Right atrium auricular region (tissue), 2 donors: ENCODE measurements at regions not wholly inside any gene's neighbourhood (a gene's known extent, or its start where the extent isn't known, plus 50 kb on each side); places are given as distances from the start of the nearest gene placed in this dataset.

Experiments
- DNase-seq: peaks from one replicate; pipeline ENCODE4 v3.0.0-alpha.2; 2019; ENCODE audit warnings: low spot score
- H3K27ac ChIP-seq, 2 donors: fragments of 200-600 bp; sonication (generic); 1 replicate in 1 of 2; 2 replicates in 1 of 2; pipeline ENCODE4 v1.5.1; 2016 to 2019
- H3K27me3 ChIP-seq, 2 donors: fragments of 200-600 bp; sonication (generic); one replicate each; pipeline versions ENCODE4 v1.5.1 to v1.6.0; 2017 to 2019
- H3K36me3 ChIP-seq: fragments of 200-600 bp; sonication (generic); one replicate; pipeline ENCODE4 v1.5.1; 2016
- H3K4me1 ChIP-seq, 2 donors: fragments of 200-600 bp; sonication (generic); one replicate each; pipeline versions ENCODE4 v1.5.1 to v1.6.0; 2017 to 2019
- H3K4me3 ChIP-seq, 2 donors: fragments of 200-600 bp; sonication (generic); 1 replicate in 1 of 2; 2 replicates in 1 of 2; pipeline ENCODE4 v1.5.1; 2017 to 2019; ENCODE audit warnings: mild to moderate bottlenecking in 1 of 2, moderate library complexity in 1 of 2
- H3K9me3 ChIP-seq, 2 donors: fragments of 200-600 bp; sonication (generic); one replicate each; pipeline ENCODE4 v1.5.1; 2019
- CTCF ChIP-seq, 2 donors: fragments of 200-600 bp; sonication (generic); IDR thresholded peaks; one replicate each; pipeline ENCODE4 v1.5.1; 2019; ENCODE audit warnings: antibody characterized with exemption in 2 of 2

- H3K27me3 ChIP-seq, result no peaks in the 10 kb centered on the region
- peaks cover 0 to 49% of the 10 kb centered on the region in 2 donors for H3K4me1 ChIP-seq
- no peaks in the 10 kb centered on the region for H3K36me3 ChIP-seq
- no peaks in the 10 kb centered on the region for H3K9me3 ChIP-seq
- H3K27ac ChIP-seq, result peak overlapping the region; percentile 80 to 86
- no peak overlapping the region for H3K4me3 ChIP-seq
- TF ChIP-seq CTCF (IDR thresholded peaks at IDR 0.05), result peak in 1 of 2 donors; percentile 34
- DNase-seq, result no peak
These were observed 147.8 kb upstream of the UNC5B start for GRCh38 chr10:71064413-71065118.

GRCh38 chr10:71065659-71066058 lies 146.7 kb upstream of the UNC5B start:
- Histone ChIP-seq H3K36me3 (no peaks in the 10 kb centered on the region), H3K27me3 (no peaks in the 10 kb centered on the region), H3K4me3 (no peak overlapping the region), H3K9me3 (no peaks in the 10 kb centered on the region), H3K27ac (peak overlapping the region; percentile 80 to 86), H3K4me1 (peaks cover 0 to 46% of the 10 kb centered on the region in 2 donors)
- no peak for TF ChIP-seq CTCF (IDR thresholded peaks at IDR 0.05)
- no peak for DNase-seq

- H3K27ac ChIP-seq, result peak overlapping the region; percentile 75 to 82
These were observed 145.8 kb upstream of the UNC5B start for GRCh38 chr10:71066600-71066999.

GRCh38 chr10:71067098-71067740 lies 145.2 kb upstream of the UNC5B start:
- TF ChIP-seq CTCF (IDR thresholded peaks at IDR 0.05), result no peak
- H3K27me3 ChIP-seq, result no peaks in the 10 kb centered on the region
- H3K4me3 ChIP-seq, result no peak overlapping the region
- peak overlapping the region; percentile 75 to 82 for H3K27ac ChIP-seq
- H3K4me1 ChIP-seq, result peaks cover 0 to 46% of the 10 kb centered on the region in 2 donors
- H3K9me3 ChIP-seq, result no peaks in the 10 kb centered on the region
- no peak for DNase-seq
- H3K36me3 ChIP-seq, result no peaks in the 10 kb centered on the region

More at GRCh38 chr10:71066600-71066999, 145.8 kb upstream of the UNC5B start:
- Histone ChIP-seq H3K4me1 (peaks cover 0 to 46% of the 10 kb centered on the region in 2 donors), H3K36me3 (no peaks in the 10 kb centered on the region), H3K9me3 (no peaks in the 10 kb centered on the region), H3K4me3 (no peak overlapping the region), H3K27me3 (no peaks in the 10 kb centered on the region)
- no peak for TF ChIP-seq CTCF (IDR thresholded peaks at IDR 0.05)
- DNase-seq, result no peak

GRCh38 chr10:71068861-71069271 lies 143.5 kb upstream of the UNC5B start:
- Histone ChIP-seq H3K27me3 (no peaks in the 10 kb centered on the region), H3K27ac (peak overlapping the region; percentile 77 to 82), H3K4me1 (peaks cover 0 to 35% of the 10 kb centered on the region in 2 donors), H3K4me3 (no peak overlapping the region), H3K36me3 (no peaks in the 10 kb centered on the region), H3K9me3 (no peaks in the 10 kb centered on the region)
- DNase-seq, result peak; percentile 66
- TF ChIP-seq CTCF (IDR thresholded peaks at IDR 0.05), result no peak
